Activated CD8-positive, alpha-beta memory T cell treated with anti-CD3 and anti-CD28 coated beads, Interleukin-2, amount 10 ng/mL, durations not matched to agents 7 days and 5 days (primary cell): ENCODE measurements at regions not wholly inside any gene's neighbourhood (a gene's known extent, or its start where the extent isn't known, plus 50 kb on each side); places are given as distances from the start of the nearest gene placed in this dataset.

Source experiments
- ATAC-seq: fragments of 150-1000 bp; cut with Tn5 transposase; one replicate; pipeline ENCODE4 v1.10.0; 2021; ENCODE audit warnings: moderate library complexity
- CTCF ChIA-PET: fragments of 350-600 bp; sonication (Branson Sonifier 250); formaldehyde crosslinking; loops from one replicate; lab custom pipeline; 2021; ENCODE audit warnings: antibody characterized with exemption; lab: Charles Lee
- DNase-seq: peaks from one replicate; pipeline ENCODE4 v3.0.0-alpha.2; 2020
- H3K27ac Mint-ChIP-seq: one replicate; pipeline ENCODE4 v1.8.0; 2021; ENCODE audit warnings: mild to moderate bottlenecking, mixed read lengths
- H3K27me3 Mint-ChIP-seq: one replicate; pipeline ENCODE4 v1.8.0; 2021; ENCODE audit warnings: mixed read lengths
- H3K36me3 Mint-ChIP-seq: one replicate; pipeline ENCODE4 v1.8.0; 2021; ENCODE audit warnings: mild to moderate bottlenecking, mixed read lengths
- H3K4me1 Mint-ChIP-seq: one replicate; pipeline ENCODE4 v1.8.0; 2021; ENCODE audit warnings: mixed read lengths
- H3K4me3 Mint-ChIP-seq: one replicate; pipeline ENCODE4 v1.8.0; 2021; ENCODE audit warnings: mild to moderate bottlenecking, moderate library complexity, mixed read lengths
- H3K9me3 Mint-ChIP-seq: one replicate; pipeline ENCODE4 v1.8.0; 2022; ENCODE audit warnings: low read depth, mixed read lengths

- H3K36me3 Mint-ChIP-seq: no peaks in the 10 kb centered on the region
- no peaks in the 10 kb centered on the region for H3K9me3 Mint-ChIP-seq
- no peak overlapping the region for H3K4me3 Mint-ChIP-seq
- no peak overlapping the region for H3K27ac Mint-ChIP-seq
- DNase-seq: no peak
- H3K27me3 Mint-ChIP-seq: no peaks in the 10 kb centered on the region
- no peaks in the 10 kb centered on the region for H3K4me1 Mint-ChIP-seq
- no peak for ATAC-seq
- CTCF ChIA-PET: no interaction called here
These were observed 318.6 kb upstream of the NT5C1B start for GRCh38 chr2:18907937-18908336.

- Mint-ChIP-seq H3K36me3 (no peaks in the 10 kb centered on the region), H3K9me3 (no peaks in the 10 kb centered on the region)
- ATAC-seq: no peak
These were observed 318.1 kb upstream of the NT5C1B start for GRCh38 chr2:18907508-18907907.

GRCh38 chr2:18903750-18904149 lies 314.4 kb upstream of the NT5C1B start:
- CTCF ChIA-PET: no interaction called here
- no peak for DNase-seq
- ATAC-seq: no peak
- Mint-ChIP-seq H3K36me3 (no peaks in the 10 kb centered on the region), H3K27ac (no peak overlapping the region), H3K9me3 (no peaks in the 10 kb centered on the region), H3K4me1 (no peaks in the 10 kb centered on the region), H3K4me3 (no peak overlapping the region), H3K27me3 (no peaks in the 10 kb centered on the region)

More at GRCh38 chr2:18907508-18907907, 318.1 kb upstream of the NT5C1B start:
- CTCF ChIA-PET: no interaction called here
- Mint-ChIP-seq H3K4me3 (no peak overlapping the region), H3K27ac (no peak overlapping the region), H3K27me3 (no peaks in the 10 kb centered on the region), H3K4me1 (no peaks in the 10 kb centered on the region)
- no peak for DNase-seq

- H3K4me3 Mint-ChIP-seq: no peak overlapping the region
- no peaks in the 10 kb centered on the region for H3K27me3 Mint-ChIP-seq
- no peak for ATAC-seq
- DNase-seq: no peak
- H3K27ac Mint-ChIP-seq: no peak overlapping the region
- CTCF ChIA-PET: no interaction called here
- no peaks in the 10 kb centered on the region for H3K36me3 Mint-ChIP-seq
- no peaks in the 10 kb centered on the region for H3K9me3 Mint-ChIP-seq
- no peaks in the 10 kb centered on the region for H3K4me1 Mint-ChIP-seq
These were observed 311.9 kb upstream of the NT5C1B start for GRCh38 chr2:18901242-18901641.

GRCh38 chr2:18900691-18901141 lies 311.3 kb upstream of the NT5C1B start:
- H3K27me3 Mint-ChIP-seq: no peaks in the 10 kb centered on the region
- DNase-seq: no peak
- H3K4me3 Mint-ChIP-seq: no peak overlapping the region
- CTCF ChIA-PET: no interaction called here
- no peaks in the 10 kb centered on the region for H3K4me1 Mint-ChIP-seq
- H3K36me3 Mint-ChIP-seq: no peaks in the 10 kb centered on the region
- ATAC-seq: no peak
- no peaks in the 10 kb centered on the region for H3K9me3 Mint-ChIP-seq
- H3K27ac Mint-ChIP-seq: no peak overlapping the region

- DNase-seq (no peak), ATAC-seq (no peak)
- Mint-ChIP-seq H3K4me3 (no peak overlapping the region), H3K4me1 (no peaks in the 10 kb centered on the region), H3K27me3 (no peaks in the 10 kb centered on the region), H3K36me3 (no peaks in the 10 kb centered on the region), H3K9me3 (no peaks in the 10 kb centered on the region), H3K27ac (no peak overlapping the region)
- CTCF ChIA-PET: no interaction called here
These were observed 310.4 kb upstream of the NT5C1B start for GRCh38 chr2:18899725-18900124.

- CTCF ChIA-PET: no interaction called here
- no peak overlapping the region for H3K27ac Mint-ChIP-seq
- no peak overlapping the region for H3K4me3 Mint-ChIP-seq
- no peaks in the 10 kb centered on the region for H3K9me3 Mint-ChIP-seq
- H3K36me3 Mint-ChIP-seq: no peaks in the 10 kb centered on the region
- DNase-seq (no peak), ATAC-seq (no peak)
- no peaks in the 10 kb centered on the region for H3K27me3 Mint-ChIP-seq
- no peaks in the 10 kb centered on the region for H3K4me1 Mint-ChIP-seq
These were observed 308.9 kb upstream of the NT5C1B start for GRCh38 chr2:18898271-18898670.

- CTCF ChIA-PET: no interaction called here
- DNase-seq (no peak), ATAC-seq (no peak)
- H3K27me3 Mint-ChIP-seq: no peaks in the 10 kb centered on the region
- H3K27ac Mint-ChIP-seq: no peak overlapping the region
- no peaks in the 10 kb centered on the region for H3K9me3 Mint-ChIP-seq
- no peaks in the 10 kb centered on the region for H3K36me3 Mint-ChIP-seq
- H3K4me1 Mint-ChIP-seq: no peaks in the 10 kb centered on the region
- H3K4me3 Mint-ChIP-seq: no peak overlapping the region
These were observed 306.9 kb upstream of the NT5C1B start for GRCh38 chr2:18896125-18896764.

GRCh38 chr2:18891600-18892345 lies 302.4 kb upstream of the NT5C1B start:
- H3K4me3 Mint-ChIP-seq: no peak overlapping the region
- DNase-seq (no peak), ATAC-seq (no peak)
- no peak overlapping the region for H3K27ac Mint-ChIP-seq
- no peaks in the 10 kb centered on the region for H3K27me3 Mint-ChIP-seq
- CTCF ChIA-PET: no interaction called here
- no peaks in the 10 kb centered on the region for H3K9me3 Mint-ChIP-seq
- no peaks in the 10 kb centered on the region for H3K36me3 Mint-ChIP-seq
- H3K4me1 Mint-ChIP-seq: no peaks in the 10 kb centered on the region

GRCh38 chr2:18889565-18890332 lies 300.4 kb upstream of the NT5C1B start:
- CTCF ChIA-PET: no interaction called here
- Mint-ChIP-seq H3K36me3 (no peaks in the 10 kb centered on the region), H3K4me3 (no peak overlapping the region), H3K4me1 (no peaks in the 10 kb centered on the region), H3K27me3 (no peaks in the 10 kb centered on the region), H3K9me3 (no peaks in the 10 kb centered on the region), H3K27ac (no peak overlapping the region)
- ATAC-seq (no peak), DNase-seq (no peak)

- ATAC-seq (no peak), DNase-seq (no peak)
- Mint-ChIP-seq H3K9me3 (no peaks in the 10 kb centered on the region), H3K27ac (no peak overlapping the region), H3K27me3 (no peaks in the 10 kb centered on the region), H3K4me3 (no peak overlapping the region), H3K4me1 (no peaks in the 10 kb centered on the region), H3K36me3 (no peaks in the 10 kb centered on the region)
- CTCF ChIA-PET: no interaction called here
These were observed 296.1 kb upstream of the NT5C1B start for GRCh38 chr2:18885457-18885856.

- DNase-seq (no peak), ATAC-seq (no peak)
- CTCF ChIA-PET: no interaction called here
- Mint-ChIP-seq H3K9me3 (no peaks in the 10 kb centered on the region), H3K36me3 (no peaks in the 10 kb centered on the region), H3K27ac (no peak overlapping the region), H3K27me3 (no peaks in the 10 kb centered on the region), H3K4me1 (no peaks in the 10 kb centered on the region), H3K4me3 (no peak overlapping the region)
These were observed 294.5 kb upstream of the NT5C1B start for GRCh38 chr2:18883616-18884456.

GRCh38 chr2:18871430-18871829 lies 282.1 kb upstream of the NT5C1B start:
- CTCF ChIA-PET: no interaction called here
- no peaks in the 10 kb centered on the region for H3K4me1 Mint-ChIP-seq
- no peaks in the 10 kb centered on the region for H3K27me3 Mint-ChIP-seq
- ATAC-seq: no peak
- H3K4me3 Mint-ChIP-seq: no peak overlapping the region
- H3K27ac Mint-ChIP-seq: no peak overlapping the region
- DNase-seq: no peak
- H3K36me3 Mint-ChIP-seq: no peaks in the 10 kb centered on the region
- no peaks in the 10 kb centered on the region for H3K9me3 Mint-ChIP-seq
